NCI-H748 treated with DMSO at 0.1 percent for 48 hours (cell line): ENCODE measurements at regions not wholly inside any gene's neighbourhood (a gene's known extent, or its start where the extent isn't known, plus 50 kb on each side); places are given as distances from the start of the nearest gene placed in this dataset.
"Not testable (repeated sequence)": the region's sequence is repeated elsewhere in the genome, so short reads cannot be mapped to it uniquely, and the experiment has no call there.

Experiments used
- DNase-seq: peaks from one replicate; lab custom pipeline; 2025; lab: John Stamatoyannopoulos, UW

- DNase-seq: no peak
Observed at GRCh38 chr15:95174301-95175259, 943.2 kb downstream of the MCTP2 start.

GRCh38 chr15:95175914-95176658, 944.7 kb downstream of the MCTP2 start:
- DNase-seq: no peak

GRCh38 chr15:95176794-95177577, 945.6 kb downstream of the MCTP2 start:
- DNase-seq: no peak

- no peak for DNase-seq
Observed at GRCh38 chr15:95180530-95180929, 949.2 kb downstream of the MCTP2 start.

GRCh38 chr15:95182091-95182490, 950.7 kb downstream of the MCTP2 start:
- no peak for DNase-seq

- no peak for DNase-seq
Observed at GRCh38 chr15:95192923-95193322, 961.6 kb downstream of the MCTP2 start.

GRCh38 chr15:95194746-95195145, 963.4 kb downstream of the MCTP2 start:
- DNase-seq: no peak

- DNase-seq: no peak
Observed at GRCh38 chr15:95196176-95196915, 965.0 kb downstream of the MCTP2 start.

GRCh38 chr15:95202569-95203349, 971.4 kb downstream of the MCTP2 start:
- no peak for DNase-seq

- no peak for DNase-seq
Observed at GRCh38 chr15:95205077-95205476, 973.7 kb downstream of the MCTP2 start.

GRCh38 chr15:95205830-95206229, 974.5 kb downstream of the MCTP2 start:
- DNase-seq: not testable (repeated sequence)

- no peak for DNase-seq
Observed at GRCh38 chr15:95208071-95208470, 976.7 kb downstream of the MCTP2 start.

GRCh38 chr15:95208988-95209387, 977.6 kb downstream of the MCTP2 start:
- DNase-seq: no peak

GRCh38 chr15:95210436-95210981, 979.1 kb downstream of the MCTP2 start:
- no peak for DNase-seq

- DNase-seq: no peak
Observed at GRCh38 chr15:95215017-95215416, 983.7 kb downstream of the MCTP2 start.

GRCh38 chr15:95226835-95227234, 995.5 kb downstream of the MCTP2 start:
- no peak for DNase-seq

- DNase-seq: no peak
Observed at GRCh38 chr15:95227235-95227634, 995.9 kb downstream of the MCTP2 start.

GRCh38 chr15:95228856-95229555, 997.6 kb downstream of the MCTP2 start:
- DNase-seq: no peak

GRCh38 chr15:95235033-95235432, 1003.7 kb downstream of the MCTP2 start:
- no peak for DNase-seq
